ENCODE measurements at regions not wholly inside any gene's neighbourhood (a gene's known extent, or its start where the extent isn't known, plus 50 kb on each side); places are given as distances from the start of the nearest gene placed in this dataset.

GRCh38 chr2:23083966-23084365, 301.0 kb upstream of the KLHL29 start:
- WGBS, 2 donors (ENCODE audit: extremely low coverage in 2 of 2, insufficient read length in 2 of 2, insufficient replicate concordance in 1 of 2) = no CpG with 5 or more reads among the region's 1 CpG
- no peak overlapping the region for H3K27ac ChIP-seq (replicated peaks; ENCODE audit: low read length)
- no peaks in the 10 kb centered on the region for H3K4me1 ChIP-seq (ENCODE audit: control insufficient read depth in 2 of 2, insufficient read depth in 1 of 2, low read depth in 1 of 2, low read length in 2 of 2)
- no peak overlapping the region for H3K4me2 ChIP-seq (ENCODE audit: insufficient read depth, low read length, poor library complexity, severe bottlenecking)
- H4K91ac ChIP-seq (ENCODE audit: low read depth, low read length, poor library complexity) = no peak overlapping the region
- no peak overlapping the region for H3K9ac ChIP-seq (ENCODE audit: low read depth, low read length, poor library complexity)
- H3K9me3 ChIP-seq (replicated peaks in 1 of 2; ENCODE audit: control insufficient read depth in 2 of 2, insufficient read depth in 1 of 2, low read depth in 1 of 2, low read length in 2 of 2) = peaks cover 0 to 2% of the 10 kb centered on the region in 2 donors
- no peak overlapping the region for H2BK5ac ChIP-seq (ENCODE audit: low read length)
- no peaks in the 10 kb centered on the region for H3K79me1 ChIP-seq (ENCODE audit: low read depth, low read length)
- H4K8ac ChIP-seq (ENCODE audit: low read depth, low read length) = no peak overlapping the region
- H2BK12ac ChIP-seq (ENCODE audit: low read length) = no peak overlapping the region
- no peak for DNase-seq (ENCODE audit: low spot score)
- no peak overlapping the region for H2AFZ ChIP-seq (ENCODE audit: low read length)
- H3K4ac ChIP-seq (ENCODE audit: low read length) = no peak overlapping the region
- no peak overlapping the region for H2BK15ac ChIP-seq (ENCODE audit: low read length)
- no peaks in the 10 kb centered on the region for H3K27me3 ChIP-seq (ENCODE audit: control insufficient read depth in 3 of 3, insufficient read depth in 3 of 3, low read depth in 1 of 3, low read length in 3 of 3)
- no peak overlapping the region for H2BK120ac ChIP-seq (ENCODE audit: low read depth, low read length)
- no peak overlapping the region for H3K23ac ChIP-seq (ENCODE audit: low read depth, low read length, poor library complexity)
- no peaks in the 10 kb centered on the region for H3K36me3 ChIP-seq (replicated peaks in 1 of 2; ENCODE audit: control insufficient read depth in 2 of 2, insufficient read depth in 2 of 2, low read length in 2 of 2)
- no peak overlapping the region for H3K4me3 ChIP-seq (ENCODE audit: low read length in 2 of 2)
- no peak overlapping the region for H3K18ac ChIP-seq (ENCODE audit: low read length)
- H3K14ac ChIP-seq (ENCODE audit: low read length) = no peak overlapping the region
- no peak overlapping the region for H2AK5ac ChIP-seq (ENCODE audit: low read depth, low read length)

GRCh38 chr2:23091019-23091418, 294.0 kb upstream of the KLHL29 start:
- H3K23ac ChIP-seq (ENCODE audit: low read depth, low read length, poor library complexity) = no peak overlapping the region
- no peak overlapping the region for H2BK120ac ChIP-seq (ENCODE audit: low read depth, low read length)
- no peak overlapping the region for H2BK5ac ChIP-seq (ENCODE audit: low read length)
- no peak overlapping the region for H2BK12ac ChIP-seq (ENCODE audit: low read length)
- H2AK5ac ChIP-seq (ENCODE audit: low read depth, low read length) = no peak overlapping the region
- no peak overlapping the region for H3K4me2 ChIP-seq (ENCODE audit: insufficient read depth, low read length, poor library complexity, severe bottlenecking)
- no peaks in the 10 kb centered on the region for H3K27me3 ChIP-seq (ENCODE audit: control insufficient read depth in 3 of 3, insufficient read depth in 3 of 3, low read depth in 1 of 3, low read length in 3 of 3)
- peaks cover 0 to 2% of the 10 kb centered on the region in 2 donors for H3K9me3 ChIP-seq (replicated peaks in 1 of 2; ENCODE audit: control insufficient read depth in 2 of 2, insufficient read depth in 1 of 2, low read depth in 1 of 2, low read length in 2 of 2)
- no peak overlapping the region for H3K9ac ChIP-seq (ENCODE audit: low read depth, low read length, poor library complexity)
- H3K36me3 ChIP-seq (replicated peaks in 1 of 2; ENCODE audit: control insufficient read depth in 2 of 2, insufficient read depth in 2 of 2, low read length in 2 of 2) = no peaks in the 10 kb centered on the region
- H2BK15ac ChIP-seq (ENCODE audit: low read length) = no peak overlapping the region
- H2AFZ ChIP-seq (ENCODE audit: low read length) = no peak overlapping the region
- no peak overlapping the region for H3K14ac ChIP-seq (ENCODE audit: low read length)
- H4K8ac ChIP-seq (ENCODE audit: low read depth, low read length) = no peak overlapping the region
- H3K18ac ChIP-seq (ENCODE audit: low read length) = no peak overlapping the region
- no peak overlapping the region for H3K4me3 ChIP-seq (ENCODE audit: low read length in 2 of 2)
- no peak overlapping the region for H4K91ac ChIP-seq (ENCODE audit: low read depth, low read length, poor library complexity)
- no peaks in the 10 kb centered on the region for H3K4me1 ChIP-seq (ENCODE audit: control insufficient read depth in 2 of 2, insufficient read depth in 1 of 2, low read depth in 1 of 2, low read length in 2 of 2)
- H3K27ac ChIP-seq (replicated peaks; ENCODE audit: low read length) = no peak overlapping the region
- no peaks in the 10 kb centered on the region for H3K79me1 ChIP-seq (ENCODE audit: low read depth, low read length)
- DNase-seq (ENCODE audit: low spot score) = no peak
- H3K4ac ChIP-seq (ENCODE audit: low read length) = no peak overlapping the region

- Histone ChIP-seq H4K8ac (ENCODE audit: low read depth, low read length) (no peak overlapping the region), H3K14ac (ENCODE audit: low read length) (no peak overlapping the region), H2BK5ac (ENCODE audit: low read length) (no peak overlapping the region), H3K9me3 (replicated peaks in 1 of 2; ENCODE audit: control insufficient read depth in 2 of 2, insufficient read depth in 1 of 2, low read depth in 1 of 2, low read length in 2 of 2) (peaks cover 0 to 2% of the 10 kb centered on the region in 2 donors), H2BK12ac (ENCODE audit: low read length) (no peak overlapping the region), H3K27ac (replicated peaks; ENCODE audit: low read length) (no peak overlapping the region), H3K4ac (ENCODE audit: low read length) (no peak overlapping the region), H3K4me1 (ENCODE audit: control insufficient read depth in 2 of 2, insufficient read depth in 1 of 2, low read depth in 1 of 2, low read length in 2 of 2) (no peaks in the 10 kb centered on the region), H2AK5ac (ENCODE audit: low read depth, low read length) (no peak overlapping the region), H3K4me2 (ENCODE audit: insufficient read depth, low read length, poor library complexity, severe bottlenecking) (no peak overlapping the region), H2BK120ac (ENCODE audit: low read depth, low read length) (no peak overlapping the region), H2AFZ (ENCODE audit: low read length) (no peak overlapping the region), H3K18ac (ENCODE audit: low read length) (no peak overlapping the region), H3K4me3 (ENCODE audit: low read length in 2 of 2) (no peak overlapping the region), H2BK15ac (ENCODE audit: low read length) (no peak overlapping the region), H3K36me3 (replicated peaks in 1 of 2; ENCODE audit: control insufficient read depth in 2 of 2, insufficient read depth in 2 of 2, low read length in 2 of 2) (no peaks in the 10 kb centered on the region), H4K91ac (ENCODE audit: low read depth, low read length, poor library complexity) (no peak overlapping the region), H3K79me1 (ENCODE audit: low read depth, low read length) (no peaks in the 10 kb centered on the region), H3K23ac (ENCODE audit: low read depth, low read length, poor library complexity) (no peak overlapping the region), H3K27me3 (ENCODE audit: control insufficient read depth in 3 of 3, insufficient read depth in 3 of 3, low read depth in 1 of 3, low read length in 3 of 3) (no peaks in the 10 kb centered on the region), H3K9ac (ENCODE audit: low read depth, low read length, poor library complexity) (no peak overlapping the region)
- DNase-seq (ENCODE audit: low spot score) = no peak
- no CpG with 5 or more reads among the region's 4 CpGs for WGBS, 2 donors (ENCODE audit: extremely low coverage in 2 of 2, insufficient read length in 2 of 2, insufficient replicate concordance in 1 of 2)
These were observed 293.1 kb upstream of the KLHL29 start for GRCh38 chr2:23091900-23092299.

- Histone ChIP-seq H3K79me1 (ENCODE audit: low read depth, low read length) (no peaks in the 10 kb centered on the region), H3K27ac (replicated peaks; ENCODE audit: low read length) (no peak overlapping the region), H3K36me3 (replicated peaks in 1 of 2; ENCODE audit: control insufficient read depth in 2 of 2, insufficient read depth in 2 of 2, low read length in 2 of 2) (no peaks in the 10 kb centered on the region), H2AFZ (ENCODE audit: low read length) (no peak overlapping the region), H3K9me3 (replicated peaks in 1 of 2; ENCODE audit: control insufficient read depth in 2 of 2, insufficient read depth in 1 of 2, low read depth in 1 of 2, low read length in 2 of 2) (no peaks in the 10 kb centered on the region), H2BK120ac (ENCODE audit: low read depth, low read length) (no peak overlapping the region), H3K14ac (ENCODE audit: low read length) (no peak overlapping the region), H2BK15ac (ENCODE audit: low read length) (no peak overlapping the region), H3K9ac (ENCODE audit: low read depth, low read length, poor library complexity) (no peak overlapping the region), H2BK12ac (ENCODE audit: low read length) (no peak overlapping the region), H4K8ac (ENCODE audit: low read depth, low read length) (no peak overlapping the region), H3K18ac (ENCODE audit: low read length) (no peak overlapping the region), H3K4me3 (ENCODE audit: low read length in 2 of 2) (no peak overlapping the region), H3K4me2 (ENCODE audit: insufficient read depth, low read length, poor library complexity, severe bottlenecking) (no peak overlapping the region), H2AK5ac (ENCODE audit: low read depth, low read length) (no peak overlapping the region), H3K23ac (ENCODE audit: low read depth, low read length, poor library complexity) (no peak overlapping the region), H2BK5ac (ENCODE audit: low read length) (no peak overlapping the region), H4K91ac (ENCODE audit: low read depth, low read length, poor library complexity) (no peak overlapping the region), H3K4ac (ENCODE audit: low read length) (no peak overlapping the region), H3K27me3 (ENCODE audit: control insufficient read depth in 3 of 3, insufficient read depth in 3 of 3, low read depth in 1 of 3, low read length in 3 of 3) (no peaks in the 10 kb centered on the region), H3K4me1 (ENCODE audit: control insufficient read depth in 2 of 2, insufficient read depth in 1 of 2, low read depth in 1 of 2, low read length in 2 of 2) (no peaks in the 10 kb centered on the region)
- WGBS, 2 donors (ENCODE audit: extremely low coverage in 2 of 2, insufficient read length in 2 of 2, insufficient replicate concordance in 1 of 2) = no CpG with 5 or more reads among the region's 3 CpGs
- DNase-seq (ENCODE audit: low spot score) = peak; percentile 53
These were observed 292.1 kb upstream of the KLHL29 start for GRCh38 chr2:23092831-23093230.
